ENCODE measurements at regions not wholly inside any gene's neighbourhood (a gene's known extent, or its start where the extent isn't known, plus 50 kb on each side); places are given as distances from the start of the nearest gene placed in this dataset.

GRCh38 chr2:160906878-160907277 lies 253.3 kb upstream of the TANK start:
- TF ChIP-seq ZNF274 (IDR thresholded peaks at IDR 0.05; ENCODE audit: low read depth, low read length) (no peak), YY1 (IDR thresholded peaks at IDR 0.05; ENCODE audit: insufficient read depth, insufficient read length) (no peak), SUZ12 (IDR thresholded peaks at IDR 0.05; ENCODE audit: extremely low read depth, insufficient read depth, insufficient read length) (no peak)
- Histone ChIP-seq H3K27me3 (ENCODE audit: insufficient read depth, insufficient read length) (no peaks in the 10 kb centered on the region), H3K9ac (ENCODE audit: insufficient read length, low read depth) (no peak overlapping the region), H3K4me1 (ENCODE audit: insufficient read depth, insufficient read length) (no peaks in the 10 kb centered on the region), H3K4me3 (ENCODE audit: insufficient read length, low read depth) (no peak overlapping the region), H3K36me3 (ENCODE audit: insufficient read depth, insufficient read length, low read length) (no peaks in the 10 kb centered on the region), H3K9me3 (ENCODE audit: insufficient read depth, low read length) (no peaks in the 10 kb centered on the region)
- DNase-seq (ENCODE audit: low read depth, low spot score): no peak

GRCh38 chr2:160907738-160908137 lies 252.5 kb upstream of the TANK start:
- Histone ChIP-seq H3K36me3 (ENCODE audit: insufficient read depth, insufficient read length, low read length) (no peaks in the 10 kb centered on the region), H3K4me1 (ENCODE audit: insufficient read depth, insufficient read length) (no peaks in the 10 kb centered on the region), H3K27me3 (ENCODE audit: insufficient read depth, insufficient read length) (no peaks in the 10 kb centered on the region), H3K9me3 (ENCODE audit: insufficient read depth, low read length) (no peaks in the 10 kb centered on the region), H3K9ac (ENCODE audit: insufficient read length, low read depth) (no peak overlapping the region), H3K4me3 (ENCODE audit: insufficient read length, low read depth) (no peak overlapping the region)
- TF ChIP-seq ZNF274 (IDR thresholded peaks at IDR 0.05; ENCODE audit: low read depth, low read length): no peak
- TF ChIP-seq YY1 (IDR thresholded peaks at IDR 0.05; ENCODE audit: insufficient read depth, insufficient read length): no peak
- TF ChIP-seq SUZ12 (IDR thresholded peaks at IDR 0.05; ENCODE audit: extremely low read depth, insufficient read depth, insufficient read length): no peak
- no peak for DNase-seq (ENCODE audit: low read depth, low spot score)

GRCh38 chr2:160908157-160908556 lies 252.1 kb upstream of the TANK start:
- no peak overlapping the region for H3K9ac ChIP-seq (ENCODE audit: insufficient read length, low read depth)
- no peak overlapping the region for H3K4me3 ChIP-seq (ENCODE audit: insufficient read length, low read depth)
- H3K4me1 ChIP-seq (ENCODE audit: insufficient read depth, insufficient read length): no peaks in the 10 kb centered on the region
- no peaks in the 10 kb centered on the region; the same call in 1 of the 2 replicates for H3K9me3 ChIP-seq (ENCODE audit: insufficient read depth, low read length)
- TF ChIP-seq ZNF274 (IDR thresholded peaks at IDR 0.05; ENCODE audit: low read depth, low read length) (no peak), YY1 (IDR thresholded peaks at IDR 0.05; ENCODE audit: insufficient read depth, insufficient read length) (no peak), SUZ12 (IDR thresholded peaks at IDR 0.05; ENCODE audit: extremely low read depth, insufficient read depth, insufficient read length) (no peak)
- H3K36me3 ChIP-seq (ENCODE audit: insufficient read depth, insufficient read length, low read length): no peaks in the 10 kb centered on the region
- no peaks in the 10 kb centered on the region for H3K27me3 ChIP-seq (ENCODE audit: insufficient read depth, insufficient read length)
- DNase-seq (ENCODE audit: low read depth, low spot score): no peak

GRCh38 chr2:160909781-160910242 lies 250.4 kb upstream of the TANK start:
- Histone ChIP-seq H3K27me3 (ENCODE audit: insufficient read depth, insufficient read length) (no peaks in the 10 kb centered on the region), H3K9me3 (ENCODE audit: insufficient read depth, low read length) (no peaks in the 10 kb centered on the region; the same call in 1 of the 2 replicates), H3K36me3 (ENCODE audit: insufficient read depth, insufficient read length, low read length) (no peaks in the 10 kb centered on the region), H3K4me3 (ENCODE audit: insufficient read length, low read depth) (no peak overlapping the region), H3K9ac (ENCODE audit: insufficient read length, low read depth) (no peak overlapping the region), H3K4me1 (ENCODE audit: insufficient read depth, insufficient read length) (no peaks in the 10 kb centered on the region)
- TF ChIP-seq YY1 (IDR thresholded peaks at IDR 0.05; ENCODE audit: insufficient read depth, insufficient read length): no peak
- no peak for TF ChIP-seq SUZ12 (IDR thresholded peaks at IDR 0.05; ENCODE audit: extremely low read depth, insufficient read depth, insufficient read length)
- TF ChIP-seq ZNF274 (IDR thresholded peaks at IDR 0.05; ENCODE audit: low read depth, low read length): no peak
- no peak for DNase-seq (ENCODE audit: low read depth, low spot score)

- no peak for DNase-seq (ENCODE audit: low read depth, low spot score)
- no peak overlapping the region for H3K4me3 ChIP-seq (ENCODE audit: insufficient read length, low read depth)
- no peak for TF ChIP-seq SUZ12 (IDR thresholded peaks at IDR 0.05; ENCODE audit: extremely low read depth, insufficient read depth, insufficient read length)
- TF ChIP-seq ZNF274 (IDR thresholded peaks at IDR 0.05; ENCODE audit: low read depth, low read length): no peak
- TF ChIP-seq YY1 (IDR thresholded peaks at IDR 0.05; ENCODE audit: insufficient read depth, insufficient read length): no peak
- H3K36me3 ChIP-seq (ENCODE audit: insufficient read depth, insufficient read length, low read length): no peaks in the 10 kb centered on the region
- no peaks in the 10 kb centered on the region; the same call in 1 of the 2 replicates for H3K9me3 ChIP-seq (ENCODE audit: insufficient read depth, low read length)
- H3K4me1 ChIP-seq (ENCODE audit: insufficient read depth, insufficient read length): no peaks in the 10 kb centered on the region
- H3K27me3 ChIP-seq (ENCODE audit: insufficient read depth, insufficient read length): no peaks in the 10 kb centered on the region
- H3K9ac ChIP-seq (ENCODE audit: insufficient read length, low read depth): no peak overlapping the region
Measured at GRCh38 chr2:160910681-160911080, 249.5 kb upstream of the TANK start.

GRCh38 chr2:160911258-160911657 lies 249.0 kb upstream of the TANK start:
- Histone ChIP-seq H3K9ac (ENCODE audit: insufficient read length, low read depth) (no peak overlapping the region), H3K4me3 (ENCODE audit: insufficient read length, low read depth) (no peak overlapping the region), H3K27me3 (ENCODE audit: insufficient read depth, insufficient read length) (no peaks in the 10 kb centered on the region), H3K4me1 (ENCODE audit: insufficient read depth, insufficient read length) (no peaks in the 10 kb centered on the region), H3K36me3 (ENCODE audit: insufficient read depth, insufficient read length, low read length) (no peaks in the 10 kb centered on the region), H3K9me3 (ENCODE audit: insufficient read depth, low read length) (no peaks in the 10 kb centered on the region; the same call in 1 of the 2 replicates)
- TF ChIP-seq YY1 (IDR thresholded peaks at IDR 0.05; ENCODE audit: insufficient read depth, insufficient read length) (no peak), ZNF274 (IDR thresholded peaks at IDR 0.05; ENCODE audit: low read depth, low read length) (no peak), SUZ12 (IDR thresholded peaks at IDR 0.05; ENCODE audit: extremely low read depth, insufficient read depth, insufficient read length) (no peak)
- no peak for DNase-seq (ENCODE audit: low read depth, low spot score)

- TF ChIP-seq YY1 (IDR thresholded peaks at IDR 0.05; ENCODE audit: insufficient read depth, insufficient read length) (no peak), ZNF274 (IDR thresholded peaks at IDR 0.05; ENCODE audit: low read depth, low read length) (no peak)
- no peaks in the 10 kb centered on the region for H3K4me1 ChIP-seq (ENCODE audit: insufficient read depth, insufficient read length)
- no peaks in the 10 kb centered on the region for H3K36me3 ChIP-seq (ENCODE audit: insufficient read depth, insufficient read length, low read length)
- no peak overlapping the region for H3K9ac ChIP-seq (ENCODE audit: insufficient read length, low read depth)
- H3K9me3 ChIP-seq (ENCODE audit: insufficient read depth, low read length): no peaks in the 10 kb centered on the region; the same call in 1 of the 2 replicates
- no peak overlapping the region for H3K4me3 ChIP-seq (ENCODE audit: insufficient read length, low read depth)
- no peaks in the 10 kb centered on the region for H3K27me3 ChIP-seq (ENCODE audit: insufficient read depth, insufficient read length)
- DNase-seq (ENCODE audit: low read depth, low spot score): no peak
Measured at GRCh38 chr2:160912276-160912675, 248.0 kb upstream of the TANK start.
